HG03280 (cell line): ENCODE measurements at regions not wholly inside any gene's neighbourhood (a gene's known extent, or its start where the extent isn't known, plus 50 kb on each side); places are given as distances from the start of the nearest gene placed in this dataset.
"Not testable (repeated sequence)": the region's sequence is repeated elsewhere in the genome, so short reads cannot be mapped to it uniquely, and the experiment has no call there.

Experiments used
- ATAC-seq: cut with Tn5 transposase; IDR thresholded peaks from one replicate; pipeline ENCODE4 v1.9.1; 2021; ENCODE audit warnings: mild to moderate bottlenecking, moderate library complexity; ENCODE audit not compliant: unreplicated experiment

DNA sequence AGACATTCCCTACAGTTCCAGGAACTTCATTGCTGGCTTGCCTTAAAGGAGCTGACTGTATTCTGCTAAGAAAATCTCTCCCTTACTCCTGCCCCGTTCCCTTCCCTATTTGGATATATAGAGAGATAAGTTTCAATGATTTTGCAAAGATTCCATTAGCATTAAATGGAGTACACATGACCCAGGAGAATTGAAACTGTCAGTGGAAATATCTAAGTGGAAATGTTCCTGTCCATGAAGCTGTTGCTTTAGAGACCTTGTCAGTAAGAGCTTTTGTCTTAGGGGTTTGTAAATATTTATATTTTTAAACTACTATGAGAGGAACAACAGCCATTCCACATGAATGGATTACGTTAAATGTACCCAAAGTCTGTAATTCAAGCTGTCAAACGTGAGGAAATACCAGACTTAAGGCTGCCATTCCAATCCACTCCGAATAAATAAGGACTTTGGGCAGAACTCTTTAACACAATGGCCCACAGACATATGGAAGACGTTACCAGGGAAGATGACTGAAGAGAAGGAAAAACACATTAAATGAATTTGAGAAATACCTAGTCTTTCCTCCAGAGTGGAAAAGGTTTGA is 387.1 kb upstream of the PAPPA start:
- ATAC-seq = no peak

DNA sequence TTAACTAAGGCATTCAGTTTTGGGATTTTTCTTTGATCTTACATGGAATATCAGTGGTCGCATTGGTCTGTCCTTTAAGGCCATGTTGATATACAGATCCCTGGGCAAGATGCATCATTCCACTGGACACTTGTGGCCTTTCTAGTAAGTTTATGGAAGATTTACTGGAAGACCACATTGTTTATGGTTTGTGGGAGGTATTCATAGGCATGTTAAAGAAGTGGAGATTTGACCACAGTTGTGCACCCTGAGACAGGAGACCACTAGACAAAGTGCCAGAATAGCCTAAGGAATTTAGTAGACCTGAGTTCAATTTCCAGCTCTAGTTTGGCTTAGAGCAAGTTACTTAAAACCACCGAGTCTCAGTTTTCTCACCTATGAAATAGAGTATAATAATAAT is 383.1 kb upstream of the PAPPA start:
- no peak for ATAC-seq

DNA sequence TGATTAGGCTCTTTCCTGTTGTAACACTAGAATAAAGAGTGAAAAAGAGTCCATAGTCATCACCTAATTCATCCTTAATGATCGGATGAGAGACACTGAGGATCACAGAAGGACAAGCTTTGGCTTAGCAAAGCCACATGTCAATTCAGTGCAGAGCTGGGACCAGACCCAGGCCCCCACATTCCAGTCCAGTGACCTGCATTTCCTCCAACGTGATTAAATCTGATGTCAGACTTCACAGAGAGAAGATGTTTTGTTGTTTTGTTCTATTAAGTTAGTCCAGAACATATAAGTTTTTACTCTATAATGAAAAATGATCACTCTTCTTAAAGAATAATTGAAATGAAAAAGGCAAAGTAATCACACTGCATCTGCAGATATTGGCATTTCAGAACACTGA is 377.9 kb upstream of the PAPPA start:
- no peak for ATAC-seq

DNA sequence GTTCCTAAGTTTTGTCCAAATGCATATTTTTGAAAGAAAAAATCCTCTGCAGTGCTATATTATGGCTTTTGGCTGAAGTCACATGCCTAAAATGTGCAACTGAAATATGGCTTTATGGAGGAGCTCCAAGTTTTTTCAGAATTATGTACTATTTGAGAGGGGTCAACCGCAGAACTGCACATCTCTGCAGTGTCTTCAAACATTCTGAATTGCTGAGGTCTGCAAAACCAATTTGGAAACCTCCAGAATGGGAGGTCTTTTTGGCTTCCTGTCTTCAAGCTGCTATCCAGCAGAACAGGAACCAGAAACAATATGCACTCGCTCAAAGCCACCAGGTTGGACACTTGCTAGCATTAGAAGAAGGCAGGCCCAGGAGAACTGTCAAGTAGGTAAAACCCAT is 376.0 kb upstream of the PAPPA start:
- no peak for ATAC-seq

DNA sequence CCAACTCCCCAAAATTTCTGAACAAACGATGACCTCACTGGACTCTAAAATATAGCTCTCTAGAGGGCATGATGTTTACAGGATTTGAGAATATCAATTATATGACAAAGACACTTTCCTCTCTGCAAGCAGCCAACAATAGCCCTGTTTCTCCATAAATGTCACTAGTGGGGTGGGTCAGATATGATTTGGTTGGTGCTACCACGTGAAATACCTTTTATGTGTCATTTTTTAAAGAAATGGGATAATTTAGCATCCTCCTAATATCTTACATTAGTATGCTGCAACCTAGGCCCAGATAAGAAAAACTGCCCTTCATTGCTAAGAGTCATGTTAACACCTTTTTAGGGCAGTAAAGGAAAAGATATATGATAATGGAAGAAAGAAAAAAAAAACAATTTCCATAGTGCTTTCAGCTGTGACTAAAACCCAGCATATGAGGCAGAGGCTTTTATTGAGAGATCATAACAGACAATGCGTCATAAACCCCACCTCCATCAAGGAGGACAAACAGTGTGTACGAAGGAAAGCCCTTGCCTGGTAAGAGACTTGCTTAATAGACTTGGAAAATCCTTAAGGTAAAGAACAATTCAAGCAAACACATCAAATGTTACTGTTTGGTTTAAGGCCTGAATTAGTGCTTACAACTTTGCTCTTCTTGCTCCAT is 372.4 kb upstream of the PAPPA start:
- no peak for ATAC-seq

DNA sequence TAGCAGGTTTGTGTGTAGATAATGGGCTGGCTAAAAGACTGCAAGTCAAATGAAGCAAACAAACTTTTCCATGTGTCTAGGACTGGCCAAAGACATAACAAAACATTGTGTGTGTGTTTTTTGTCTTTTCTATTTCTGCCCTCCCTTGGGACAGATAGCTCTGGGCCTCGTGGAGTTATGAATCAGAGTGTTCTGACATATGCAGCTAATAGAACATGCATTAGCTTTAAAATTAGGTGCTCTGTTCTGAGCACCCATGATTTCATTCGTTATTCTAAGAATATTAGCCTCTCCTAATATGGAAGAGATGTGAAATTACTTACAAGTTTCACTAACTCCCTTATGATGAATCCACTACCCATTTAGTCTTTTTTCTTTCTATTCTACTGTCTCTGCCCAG is 367.3 kb upstream of the PAPPA start:
- no peak for ATAC-seq

DNA sequence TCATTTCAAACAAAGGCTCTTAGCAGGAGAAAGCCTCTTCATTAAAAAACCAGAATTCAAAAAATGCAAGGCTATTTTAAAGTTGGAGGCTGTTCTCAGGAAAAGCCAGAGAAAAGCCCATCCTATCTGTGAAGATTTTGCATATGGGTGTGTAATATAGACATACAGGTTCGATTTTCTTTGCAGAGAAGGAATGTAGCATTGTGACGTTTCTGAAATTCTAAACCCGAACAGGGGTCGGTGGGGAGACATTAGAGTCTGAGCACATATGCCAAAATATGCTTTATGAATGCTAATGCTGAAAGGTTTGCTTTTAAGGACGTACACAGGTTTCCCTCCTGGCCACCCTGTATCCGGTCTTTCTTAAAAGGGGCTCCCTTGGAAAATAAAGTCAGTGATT is 363.1 kb upstream of the PAPPA start:
- ATAC-seq = no peak

DNA sequence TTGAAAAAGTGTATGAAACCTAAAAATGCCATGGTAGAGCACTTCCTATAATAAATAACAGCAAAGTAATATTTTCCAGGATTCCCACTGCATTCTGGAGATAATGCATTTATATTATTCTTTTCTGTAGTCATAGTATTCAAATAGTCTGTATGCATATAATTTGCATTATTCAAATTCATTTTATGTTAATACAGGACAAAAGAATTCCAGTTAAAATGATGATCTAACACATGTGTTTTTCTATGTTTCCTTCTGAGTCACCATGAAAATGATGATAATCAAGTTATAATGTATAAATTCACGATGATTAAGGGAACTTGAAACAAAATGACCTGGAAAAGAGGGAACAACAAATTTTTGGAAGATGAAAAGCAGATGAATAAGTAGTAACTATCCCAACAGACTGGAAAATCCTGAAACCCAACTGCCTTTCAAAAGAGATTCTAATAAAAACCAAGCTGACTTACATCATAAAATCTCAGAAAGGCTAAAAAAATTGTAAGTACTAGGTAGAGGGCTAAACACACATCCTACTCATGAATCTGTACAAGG is 358.6 kb upstream of the PAPPA start:
- ATAC-seq = no peak

DNA sequence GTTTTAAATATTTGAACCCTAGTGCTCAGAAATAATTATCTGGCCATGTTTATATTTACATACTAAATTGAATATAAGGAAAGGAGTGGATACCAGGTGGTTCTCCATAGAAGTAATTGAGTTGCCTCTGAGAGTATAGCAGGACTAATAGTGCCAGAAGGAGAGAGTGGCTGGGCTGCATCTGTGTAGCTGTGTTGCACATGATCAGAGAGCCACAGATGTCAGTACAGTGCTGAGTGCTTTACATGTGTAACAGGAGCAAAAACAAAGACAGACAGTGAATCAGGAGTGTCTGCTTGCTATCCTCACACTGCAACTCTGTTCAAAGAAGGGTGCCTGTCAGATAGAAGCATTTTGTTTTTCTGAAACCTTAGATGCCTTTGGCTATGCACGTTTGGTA is 353.9 kb upstream of the PAPPA start:
- ATAC-seq = no peak

DNA sequence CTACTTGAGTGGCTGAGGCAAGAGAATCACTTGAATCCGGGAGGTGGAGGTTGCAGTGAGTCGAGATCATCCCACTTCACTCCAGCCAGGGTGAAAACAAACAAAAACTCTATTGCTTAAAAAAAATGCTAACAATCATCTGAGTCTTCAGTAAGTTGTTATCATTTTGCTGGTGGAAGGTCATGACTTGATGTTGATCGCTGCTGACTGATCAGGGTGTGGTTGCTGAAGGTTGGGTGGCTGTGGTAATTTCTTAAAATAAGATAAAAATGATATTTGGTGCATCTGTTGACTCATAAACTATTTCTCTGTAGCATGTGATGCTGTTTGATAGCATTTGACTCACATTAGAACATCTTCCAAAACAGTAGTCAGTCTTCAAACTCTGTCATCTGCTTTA is 349.4 kb upstream of the PAPPA start:
- ATAC-seq = no peak

DNA sequence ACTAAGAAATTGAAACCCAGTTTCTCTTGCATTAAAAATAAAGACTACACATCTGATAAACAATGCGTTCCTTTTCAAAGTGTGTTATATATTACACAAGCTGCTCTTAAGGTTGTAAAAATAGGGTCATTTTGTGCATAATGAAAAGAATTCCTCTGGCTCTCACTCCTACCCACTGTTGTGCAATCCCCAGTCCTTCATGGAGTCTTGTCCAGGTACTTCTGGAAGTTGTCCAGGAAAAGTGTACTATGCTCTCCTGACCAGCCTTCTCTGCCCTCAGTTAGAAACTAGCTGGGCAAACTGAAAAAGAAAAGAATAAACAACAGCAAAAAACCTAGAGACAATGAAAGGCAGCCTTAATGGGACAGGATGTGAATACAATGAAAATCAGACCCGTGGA is 345.5 kb upstream of the PAPPA start:
- no peak for ATAC-seq

DNA sequence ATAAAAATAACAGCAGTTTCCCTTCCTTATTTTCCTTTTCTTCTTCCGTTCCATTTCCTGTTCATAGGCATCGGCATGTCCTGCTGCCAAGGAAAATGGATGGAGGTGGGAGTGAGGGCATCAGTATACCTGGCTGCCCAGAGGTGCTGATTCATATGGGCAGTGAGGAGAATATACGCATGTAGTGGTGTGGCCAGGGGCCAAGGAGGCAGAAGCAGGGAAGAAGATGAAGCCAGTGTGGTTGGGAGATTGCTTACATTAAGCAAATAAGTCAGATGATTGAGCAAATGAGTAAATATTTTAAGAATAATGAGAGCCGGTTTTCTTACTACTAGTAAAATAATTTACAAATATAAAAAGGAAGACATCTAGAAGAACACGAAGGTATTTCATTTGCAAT is 344.9 kb upstream of the PAPPA start:
- ATAC-seq = no peak

DNA sequence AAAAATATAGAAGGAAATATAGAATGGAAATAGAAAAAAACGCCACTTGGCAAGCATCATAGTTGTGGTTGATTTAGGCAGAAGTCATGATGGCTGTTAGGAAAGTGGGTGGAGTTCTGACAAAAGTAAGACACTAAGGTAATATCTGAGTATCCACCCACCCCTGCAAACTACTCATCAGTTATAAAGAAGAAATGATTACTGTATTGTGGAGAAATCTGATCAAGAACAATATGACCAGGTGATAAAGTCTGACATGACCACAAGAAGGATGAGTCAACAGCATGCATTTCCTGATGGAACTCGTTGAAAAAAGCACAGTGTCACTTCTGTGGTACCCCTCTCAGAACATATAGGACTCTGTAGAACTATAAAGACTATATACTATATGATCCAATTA is 343.4 kb upstream of the PAPPA start:
- ATAC-seq = no peak

DNA sequence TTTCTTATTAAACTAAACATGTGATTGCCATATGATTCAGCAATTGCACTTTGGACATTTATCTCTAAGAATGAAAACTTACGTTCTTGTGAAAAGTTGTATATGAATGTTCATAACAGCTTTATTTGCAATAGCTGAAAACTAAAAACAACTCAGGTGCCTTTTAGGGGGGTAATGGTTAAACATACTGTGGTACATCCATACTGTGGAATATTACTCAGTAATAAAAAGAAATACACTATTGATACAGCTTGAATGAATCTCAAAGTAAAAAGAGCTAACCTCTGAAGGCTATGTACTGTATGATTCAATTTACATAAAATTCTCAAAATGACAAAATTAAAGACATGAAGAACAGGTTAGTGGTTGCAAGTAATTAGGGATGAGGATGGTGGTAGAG is 339.5 kb upstream of the PAPPA start:
- no peak for ATAC-seq

DNA sequence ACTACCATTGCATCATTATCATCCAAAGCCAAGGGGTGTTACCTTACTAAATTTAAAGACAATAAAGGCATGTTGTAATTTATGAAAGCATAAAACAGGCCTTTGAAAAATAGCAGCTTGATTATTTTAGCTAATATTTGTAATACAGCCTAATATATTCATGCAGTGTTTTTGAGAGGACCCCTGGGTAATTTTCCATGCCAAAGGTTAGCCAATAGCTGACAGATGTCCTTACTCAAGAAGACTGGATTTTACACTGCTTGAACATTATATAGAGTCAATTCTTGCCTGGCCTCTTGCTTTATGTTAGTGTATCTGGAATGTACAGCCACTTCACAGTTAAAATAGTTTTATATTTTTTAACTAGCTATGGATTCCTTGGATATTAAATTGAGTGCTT is 337.8 kb upstream of the PAPPA start:
- ATAC-seq = no peak

DNA sequence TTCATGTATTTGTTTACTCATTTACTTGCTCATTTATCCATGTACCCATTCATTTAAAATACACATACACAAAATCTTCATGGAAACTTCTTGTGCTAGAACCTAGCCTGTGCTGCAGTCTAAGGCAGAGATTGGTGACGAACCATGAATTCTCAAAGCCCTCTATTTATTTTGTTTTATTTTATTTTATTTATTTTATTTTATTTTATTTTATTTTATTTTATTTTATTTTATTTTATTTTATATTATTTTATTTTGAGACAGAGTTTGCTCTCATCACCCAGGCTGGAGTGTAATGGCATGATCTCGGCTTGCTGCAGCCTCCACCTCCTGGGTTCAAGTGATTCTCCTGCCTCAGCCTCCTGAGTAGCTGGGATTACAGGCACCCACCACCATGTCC is 334.9 kb upstream of the PAPPA start:
- not testable (repeated sequence) for ATAC-seq

DNA sequence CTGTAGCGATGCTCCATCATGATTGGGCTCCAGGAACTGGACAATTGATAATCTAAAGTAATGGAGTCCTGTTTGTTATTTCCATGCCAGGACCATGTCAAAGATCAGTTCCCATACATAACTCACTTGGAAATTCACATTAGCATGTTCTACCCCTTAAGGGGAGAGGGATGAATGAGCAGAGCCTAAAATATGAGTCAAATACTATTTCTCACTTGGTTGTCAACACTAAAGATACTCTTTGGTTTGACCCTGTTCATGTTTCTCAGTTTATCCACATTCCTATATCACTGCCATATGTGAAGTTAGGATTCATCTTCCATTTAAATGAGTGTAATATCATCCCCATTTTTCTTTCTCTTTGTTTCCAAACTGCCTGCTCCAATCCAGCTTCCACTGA is 321.6 kb upstream of the PAPPA start:
- no peak for ATAC-seq

DNA sequence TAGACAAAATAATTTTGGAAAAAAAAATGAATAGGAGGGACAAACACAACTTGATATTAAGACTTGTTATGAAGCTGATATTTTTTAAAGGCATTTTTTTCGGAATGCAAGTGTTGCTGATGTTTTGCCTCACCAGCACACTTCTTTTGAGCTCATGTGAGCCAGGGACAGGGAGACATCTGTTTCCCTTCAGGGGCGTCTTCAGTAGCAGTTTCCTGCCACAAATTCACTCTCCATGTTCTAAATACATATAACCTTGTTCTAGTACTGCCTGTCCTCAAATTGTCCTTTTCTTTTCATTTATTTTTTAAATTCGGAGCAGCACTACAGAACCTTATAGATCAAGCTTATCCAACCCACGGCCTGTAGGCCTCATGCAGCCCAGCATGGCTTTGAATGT is 316.0 kb upstream of the PAPPA start:
- ATAC-seq = no peak

DNA sequence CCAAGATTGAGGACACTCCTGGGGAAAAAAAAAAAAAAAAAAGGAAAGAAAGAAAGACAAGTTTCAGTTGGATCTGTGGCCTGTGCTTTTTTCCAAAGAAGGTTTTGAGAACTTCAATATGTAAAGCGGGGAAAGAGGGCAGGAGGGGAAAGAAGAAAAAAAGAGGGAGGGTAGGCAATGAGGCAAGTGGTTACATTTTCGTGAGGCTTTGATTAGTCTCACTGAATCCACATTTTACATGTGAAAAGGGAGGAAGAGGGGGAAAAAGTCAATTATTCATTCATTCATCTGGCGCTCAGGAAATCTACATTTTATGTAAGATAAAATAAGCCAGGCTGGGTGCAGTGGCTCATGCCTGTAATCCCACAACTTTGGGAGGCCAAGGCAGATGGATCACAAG is 315.2 kb upstream of the PAPPA start:
- no peak for ATAC-seq

DNA sequence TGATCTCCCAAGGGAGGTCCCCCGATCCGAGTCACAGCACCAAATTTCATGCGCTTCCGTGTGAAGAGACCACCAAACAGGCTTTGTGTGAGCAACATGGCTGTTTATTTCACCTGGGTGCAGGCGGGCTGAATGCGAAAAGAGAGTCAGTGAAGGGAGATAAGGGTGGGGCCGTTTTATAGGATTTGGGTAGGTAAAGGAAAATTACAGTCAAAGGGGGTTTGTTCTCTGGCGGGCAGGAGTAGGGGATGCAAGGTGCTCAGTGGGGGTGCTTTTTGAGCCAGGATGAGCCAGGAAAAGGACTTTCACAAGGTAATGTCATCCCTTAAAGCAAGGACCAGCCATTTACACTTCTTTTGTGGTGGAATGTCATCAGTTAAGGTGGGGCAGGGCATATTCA is 309.2 kb upstream of the PAPPA start:
- not testable (repeated sequence) for ATAC-seq

DNA sequence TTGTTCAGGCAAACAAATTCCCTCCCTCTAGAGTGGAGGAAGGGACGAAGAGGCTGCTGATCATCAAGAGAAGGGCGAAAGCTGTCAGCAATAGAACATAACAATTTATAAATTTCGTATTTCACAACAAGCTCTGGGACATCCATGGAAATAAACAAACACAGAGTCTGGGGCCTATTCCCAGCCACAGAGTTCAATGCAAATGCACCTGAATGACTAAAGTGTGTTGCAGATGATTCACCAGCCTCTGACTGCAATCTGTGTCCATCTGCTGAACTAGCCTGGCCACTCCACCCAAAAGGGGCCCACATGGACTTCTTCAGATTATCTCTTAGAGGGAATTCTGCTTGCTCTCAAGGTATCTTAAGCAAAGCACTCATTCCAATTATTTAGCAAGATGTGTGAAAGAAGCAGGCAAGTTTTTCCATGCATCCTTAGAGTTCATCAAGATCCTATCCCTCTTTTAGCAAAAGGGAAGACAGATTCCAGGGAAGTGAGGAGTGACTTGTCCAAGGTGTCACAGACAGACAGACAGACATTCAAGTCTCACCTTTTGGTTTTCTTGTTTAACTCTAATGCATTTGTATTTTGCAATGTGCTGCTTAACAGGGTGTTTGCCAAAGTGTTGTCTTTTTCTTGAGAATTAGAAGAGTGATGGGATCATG is 307.8 kb upstream of the PAPPA start:
- ATAC-seq = no peak

DNA sequence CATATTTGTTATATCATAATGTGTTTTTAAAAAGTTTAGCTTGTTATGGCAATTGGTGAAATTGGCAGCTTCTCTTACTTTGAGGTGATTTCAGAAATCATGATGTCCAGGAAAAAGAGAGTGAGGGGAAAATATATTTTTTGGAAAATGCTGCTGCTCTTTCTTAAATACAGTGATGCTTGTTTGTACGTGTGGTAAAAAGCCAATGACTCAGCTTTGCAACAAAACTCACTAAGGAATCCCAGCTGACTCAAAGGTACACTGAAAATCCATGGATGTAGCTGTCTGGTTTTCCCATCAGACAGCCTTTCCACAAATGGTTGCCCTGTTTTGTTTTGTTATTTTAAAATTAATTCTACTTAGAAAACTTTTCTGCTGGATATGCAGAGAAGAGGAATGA is 306.4 kb upstream of the PAPPA start:
- ATAC-seq = no peak
